Glomerular visceral epithelial cell (primary cell): ENCODE measurements at regions not wholly inside any gene's neighbourhood (a gene's known extent, or its start where the extent isn't known, plus 50 kb on each side); places are given as distances from the start of the nearest gene placed in this dataset.
"Not testable (repeated sequence)": the region's sequence is repeated elsewhere in the genome, so short reads cannot be mapped to it uniquely, and the experiment has no call there.

Source experiments
- DNase-seq: peaks from one replicate; pipeline ENCODE4 v3.0.0-alpha.2; 2016; ENCODE audit errors: extremely low spot score

- DNase-seq = no peak
These were observed 264.6 kb upstream of the TRIB2 start for GRCh38 chr2:12452185-12452584.

GRCh38 chr2:12453731-12454130 is 263.0 kb upstream of the TRIB2 start:
- DNase-seq = no peak

- DNase-seq = no peak
These were observed 261.1 kb upstream of the TRIB2 start for GRCh38 chr2:12455661-12456060.

GRCh38 chr2:12456293-12457106 is 260.2 kb upstream of the TRIB2 start:
- DNase-seq = peak; percentile 66

GRCh38 chr2:12457831-12458230 is 258.9 kb upstream of the TRIB2 start:
- no peak for DNase-seq

- no peak for DNase-seq
These were observed 253.5 kb upstream of the TRIB2 start for GRCh38 chr2:12463189-12463588.

GRCh38 chr2:12465631-12466135 is 251.1 kb upstream of the TRIB2 start:
- DNase-seq = no peak

GRCh38 chr2:12467303-12467702 is 249.4 kb upstream of the TRIB2 start:
- no peak for DNase-seq

- no peak for DNase-seq
These were observed 247.6 kb upstream of the TRIB2 start for GRCh38 chr2:12469141-12469561.

- DNase-seq = not testable (repeated sequence)
These were observed 244.5 kb upstream of the TRIB2 start for GRCh38 chr2:12472265-12472664.

GRCh38 chr2:12478151-12479064 is 238.3 kb upstream of the TRIB2 start:
- DNase-seq = no peak

GRCh38 chr2:12479065-12479601 is 237.6 kb upstream of the TRIB2 start:
- DNase-seq = no peak

GRCh38 chr2:12484536-12485115 is 232.1 kb upstream of the TRIB2 start:
- no peak for DNase-seq

- DNase-seq = peak; percentile 10
These were observed 230.3 kb upstream of the TRIB2 start for GRCh38 chr2:12486205-12487118.

- DNase-seq = no peak
These were observed 229.3 kb upstream of the TRIB2 start for GRCh38 chr2:12487253-12488004.

GRCh38 chr2:12488352-12489318 is 228.1 kb upstream of the TRIB2 start:
- DNase-seq = no peak

- no peak for DNase-seq
These were observed 226.1 kb upstream of the TRIB2 start for GRCh38 chr2:12490641-12491040.

- not testable (repeated sequence) for DNase-seq
These were observed 224.4 kb upstream of the TRIB2 start for GRCh38 chr2:12492360-12492759.

- DNase-seq = peak; percentile 22
These were observed 223.7 kb upstream of the TRIB2 start for GRCh38 chr2:12493031-12493513.
